Ovary (tissue), 7 donors: ENCODE measurements at regions not wholly inside any gene's neighbourhood (a gene's known extent, or its start where the extent isn't known, plus 50 kb on each side); places are given as distances from the start of the nearest gene placed in this dataset.

Source experiments
- DNase-seq, 5 donors: peaks; one replicate each; pipeline ENCODE4 v3.0.0-alpha.2; 2019 to 2020
- H3K27ac ChIP-seq, 2 donors: fragments of 200-600 bp; one replicate each; pipeline versions ENCODE4 v1.5.1 to v1.8.0; 2019 to 2022
- H3K27me3 ChIP-seq: fragments of 200-600 bp; one replicate; pipeline ENCODE4 v1.8.0; 2022
- H3K36me3 ChIP-seq: fragments of 200-600 bp; sonication (generic); one replicate; pipeline ENCODE4 v1.5.1; 2019
- H3K4me1 ChIP-seq: one replicate; pipeline ENCODE4 v1.8.1; 2013; ENCODE audit warnings: mild to moderate bottlenecking, moderate library complexity; ENCODE audit not compliant: insufficient read depth
- H3K4me3 ChIP-seq: fragments of 200-600 bp; sonication (generic); one replicate; pipeline ENCODE4 v1.5.1; 2017
- H3K9me3 ChIP-seq, 2 donors: fragments of 200-600 bp in 1 of 2; sonication (generic) in 1 of 2; one replicate each; pipeline versions ENCODE4 v1.5.1 to v1.8.1; 2013 to 2019; ENCODE audit warnings: mild to moderate bottlenecking in 1 of 2, moderate library complexity in 1 of 2
- CTCF ChIP-seq, 3 donors: fragments of 450-650 bp in 2 of 3; fragments of 200-600 bp in 1 of 3; IDR thresholded peaks; one replicate each; pipeline versions ENCODE4 v1.5.1 to v1.8.0; 2016 to 2022; ENCODE audit warnings: antibody characterized with exemption in 3 of 3, mild to moderate bottlenecking in 1 of 3
- EP300 ChIP-seq: sonication (generic); formaldehyde crosslinking; IDR thresholded peaks from one replicate; pipeline ENCODE4 v1.6.1; 2017; ENCODE audit warnings: antibody characterized with exemption
- POLR2A ChIP-seq: fragments of 450-650 bp; IDR thresholded peaks from one replicate; pipeline ENCODE4 v1.6.1; 2017; ENCODE audit warnings: antibody characterized with exemption, mild to moderate bottlenecking, moderate library complexity
- WGBS, 3 donors: extraction: QIAGEN DNeasy Blood & Tissue Kit in 1 of 3; methylation state at CpG; one replicate each; pipeline versions ENCODE4 v1.1.5 to v1.1.7; 2013 to 2017; 5-methylcytosine and 5-hydroxymethylcytosine counted together
- intact Hi-C, 4 donors: fragments of 100-400 bp; cut with DNase I; formaldehyde crosslinking; loops; one replicate each; pipeline versions ENCODE4 v1.11.0 to v1.15.1; 2022 to 2023
- donor health status: DM: no; HTN: no; CAD: no; lungs with moderate emphysema.
- donor health status: DM: no; HTN: no; CAD: no.
- donor health status: Bipolar disorder and iron deficiency.
- donor health status: DM: no; HTN: no; CAD: no.
- donor health status: DM: yes; HTN: yes; CAD: no.

- H3K9me3 ChIP-seq: no peaks in the 10 kb centered on the region
- no peak for DNase-seq
- TF ChIP-seq CTCF (IDR thresholded peaks at IDR 0.05): no peak
- no peak for TF ChIP-seq POLR2A
- TF ChIP-seq EP300: no peak
- no peak overlapping the region for H3K27ac ChIP-seq
- H3K27me3 ChIP-seq: no peaks in the 10 kb centered on the region
- peaks cover 2% of the 10 kb centered on the region for H3K4me1 ChIP-seq
- H3K36me3 ChIP-seq: no peaks in the 10 kb centered on the region
- WGBS, 3 donors: 21 to 43% (median 30%) methylated on average over 5 of the region's 5 CpGs
- no peak overlapping the region for H3K4me3 ChIP-seq
- intact Hi-C loops: no loop called here
These were observed 177.6 kb downstream of the GNAI1 start for GRCh38 chr7:80312139-80312661.

- Histone ChIP-seq H3K36me3 (no peaks in the 10 kb centered on the region), H3K27ac (no peak overlapping the region), H3K4me3 (no peak overlapping the region), H3K4me1 (peaks cover 2% of the 10 kb centered on the region), H3K9me3 (no peaks in the 10 kb centered on the region), H3K27me3 (no peaks in the 10 kb centered on the region)
- TF ChIP-seq EP300: no peak
- no peak for TF ChIP-seq CTCF (IDR thresholded peaks at IDR 0.05)
- TF ChIP-seq POLR2A: no peak
- intact Hi-C loops: no loop called here
- no peak for DNase-seq
- WGBS, 3 donors: 78 to 88% (median 81%) methylated on average over 2 of the region's 2 CpGs
These were observed 176.7 kb downstream of the GNAI1 start for GRCh38 chr7:80311313-80311712.

GRCh38 chr7:80309971-80310549, 175.4 kb downstream of the GNAI1 start:
- Histone ChIP-seq H3K36me3 (no peaks in the 10 kb centered on the region), H3K4me3 (no peak overlapping the region), H3K4me1 (peaks cover 2% of the 10 kb centered on the region), H3K9me3 (no peaks in the 10 kb centered on the region), H3K27me3 (no peaks in the 10 kb centered on the region), H3K27ac (no peak overlapping the region)
- intact Hi-C loops: no loop called here
- no peak for DNase-seq
- TF ChIP-seq CTCF (IDR thresholded peaks at IDR 0.05) (no peak), POLR2A (no peak), EP300 (no peak)
- 85 to 86% (median 85%) methylated on average over 4 of the region's 4 CpGs for WGBS, 3 donors

GRCh38 chr7:80309377-80309776, 174.7 kb downstream of the GNAI1 start:
- 96 to 97% (median 97%) methylated on average over 3 of the region's 3 CpGs for WGBS, 3 donors
- no peak for TF ChIP-seq CTCF (IDR thresholded peaks at IDR 0.05)
- TF ChIP-seq EP300: no peak
- no peak for TF ChIP-seq POLR2A
- Histone ChIP-seq H3K27ac (no peak overlapping the region), H3K4me1 (peaks cover 2% of the 10 kb centered on the region), H3K4me3 (no peak overlapping the region), H3K9me3 (no peaks in the 10 kb centered on the region), H3K27me3 (no peaks in the 10 kb centered on the region), H3K36me3 (no peaks in the 10 kb centered on the region)
- intact Hi-C loops: no loop called here
- DNase-seq: no peak
